Right lung (tissue), 2 donors: ENCODE measurements at regions not wholly inside any gene's neighbourhood (a gene's known extent, or its start where the extent isn't known, plus 50 kb on each side); places are given as distances from the start of the nearest gene placed in this dataset.

ENCODE experiments used
- DNase-seq, 2 donors: peaks; one replicate each; pipeline ENCODE4 v3.0.0-alpha.2; 2013

DNA sequence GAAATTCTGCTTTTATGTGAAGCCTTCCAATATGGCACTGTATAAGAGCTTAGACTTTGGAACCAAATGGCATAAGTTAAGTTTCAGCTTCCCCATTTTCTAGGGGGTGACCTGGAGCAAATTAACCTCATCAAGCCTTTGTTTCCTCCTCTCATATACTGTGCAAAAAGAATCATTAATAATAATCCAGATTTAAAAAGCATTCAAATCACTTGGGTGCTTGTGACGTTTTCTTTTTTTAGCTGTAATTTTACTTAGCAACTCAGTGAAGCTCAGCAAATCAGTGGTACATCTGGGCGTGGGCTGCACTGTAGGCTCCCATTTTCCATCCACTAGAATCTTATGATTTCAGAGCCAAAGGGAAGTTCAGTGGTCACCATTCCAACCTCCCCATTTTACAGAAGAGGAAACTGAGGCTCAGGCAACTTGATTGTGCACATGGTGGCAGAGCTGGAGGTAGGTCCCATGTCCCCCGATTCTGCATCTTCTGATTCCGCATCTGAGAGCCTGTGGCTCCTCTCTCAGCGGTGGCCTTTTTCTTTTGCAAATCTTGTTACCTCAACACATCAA lies 131.2 kb downstream of the SNAPC1 start:
- no peak for DNase-seq

DNA sequence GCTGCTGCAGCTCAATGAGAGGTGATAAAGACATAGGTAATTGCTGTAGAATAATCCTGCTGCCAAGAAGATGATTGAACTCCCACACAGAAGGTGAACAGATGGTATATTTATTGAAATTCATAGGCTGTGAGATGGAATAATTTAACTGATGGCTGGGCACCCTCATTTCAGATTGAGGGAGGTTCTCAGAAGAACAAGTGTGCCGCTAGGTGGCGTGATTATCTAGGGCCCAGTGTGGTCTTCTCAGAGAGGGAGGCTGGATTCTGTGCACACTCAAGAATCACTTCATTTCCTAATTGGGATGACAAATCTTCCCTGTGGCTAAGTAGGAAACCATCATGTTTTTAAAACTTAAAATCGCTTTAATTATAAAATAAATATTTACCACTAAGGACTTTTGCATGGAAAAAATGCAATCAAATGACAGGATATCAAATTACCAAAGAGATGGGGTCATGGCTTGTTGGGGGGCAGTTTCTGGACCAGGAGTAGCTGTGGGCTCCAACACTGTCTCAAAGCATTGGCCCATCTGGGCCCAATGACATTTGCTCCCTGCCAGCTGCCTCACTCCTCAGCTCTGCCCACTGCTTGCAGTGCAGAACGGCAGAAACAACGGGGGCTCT lies 132.3 kb downstream of the SNAPC1 start:
- DNase-seq = peak; percentile 30 to 46

DNA sequence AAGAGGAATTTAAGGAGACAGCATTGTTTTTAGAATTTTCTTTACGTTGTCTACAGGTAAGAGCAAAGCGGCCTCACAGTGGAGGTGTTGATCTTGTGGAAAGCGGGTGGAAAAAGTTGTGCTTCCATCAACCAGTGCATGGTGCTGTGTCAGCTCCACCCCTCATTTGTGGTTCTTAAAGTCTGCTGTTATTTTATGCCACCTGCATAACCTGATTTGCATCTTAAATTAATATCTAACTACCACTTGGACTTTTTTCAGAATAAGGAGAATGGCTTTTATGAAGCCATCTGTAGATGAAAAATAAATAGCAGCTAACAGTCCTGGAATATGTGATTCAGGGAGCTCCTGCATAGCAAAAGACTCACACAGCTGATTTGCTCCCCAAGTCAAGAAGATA lies 135.1 kb downstream of the SNAPC1 start:
- DNase-seq = no peak

DNA sequence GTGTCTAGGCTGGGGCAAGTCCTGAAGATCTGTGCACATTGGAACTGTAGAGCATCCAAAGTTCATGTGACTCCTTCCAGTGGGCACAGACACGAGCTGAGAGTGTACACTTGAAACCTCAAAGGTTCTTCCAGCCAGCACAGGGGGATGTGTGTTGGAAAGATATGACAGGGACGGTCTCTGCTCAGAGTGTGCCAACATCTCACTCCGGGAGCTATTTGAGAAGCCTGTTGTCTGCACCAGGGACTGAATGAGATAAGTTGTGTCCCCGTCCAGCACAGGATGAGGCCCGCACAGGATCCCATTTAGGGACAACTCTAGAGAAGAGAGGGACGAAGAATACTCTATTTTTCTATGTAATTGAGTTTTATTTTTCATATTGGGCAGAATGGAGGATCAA lies 136.3 kb downstream of the SNAPC1 start:
- DNase-seq = no peak

DNA sequence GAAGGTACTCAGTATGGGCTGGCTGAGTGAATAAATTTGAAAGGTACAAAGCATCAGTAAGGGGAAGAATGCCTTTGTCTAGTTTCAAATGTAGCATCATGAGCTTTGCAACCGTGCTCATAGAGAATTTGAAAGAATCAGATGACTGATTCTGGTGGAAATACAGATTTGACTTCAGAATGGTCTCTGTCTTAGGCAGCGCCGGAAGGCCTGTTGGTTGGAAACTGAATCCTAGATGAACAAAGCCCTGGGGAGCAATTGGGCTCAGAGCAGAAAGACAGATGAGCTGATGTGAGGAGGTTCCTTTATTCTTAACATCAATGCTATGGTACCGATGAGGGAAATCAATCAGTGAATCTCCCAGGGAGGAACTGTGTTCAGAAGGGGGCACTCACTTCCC lies 137.3 kb downstream of the SNAPC1 start:
- no peak for DNase-seq

DNA sequence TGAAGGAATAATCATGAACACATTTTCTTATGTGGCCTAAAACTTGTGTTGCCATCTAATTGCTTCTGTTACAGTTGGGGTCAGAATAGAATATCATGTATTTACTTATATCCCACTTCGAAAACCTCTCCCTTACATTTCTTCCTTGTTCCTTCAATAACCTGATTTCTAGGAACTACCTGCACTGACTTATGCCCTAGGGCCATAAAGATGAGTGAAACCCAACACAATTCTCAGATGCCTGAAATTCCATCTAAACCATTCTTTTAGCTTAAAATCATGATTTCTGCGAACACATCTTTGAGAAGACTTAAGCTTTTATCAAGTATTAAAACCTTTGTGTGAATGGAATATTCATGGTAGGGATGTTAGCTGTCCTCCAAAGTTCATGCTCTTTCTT lies 142.7 kb downstream of the SNAPC1 start:
- no peak for DNase-seq

DNA sequence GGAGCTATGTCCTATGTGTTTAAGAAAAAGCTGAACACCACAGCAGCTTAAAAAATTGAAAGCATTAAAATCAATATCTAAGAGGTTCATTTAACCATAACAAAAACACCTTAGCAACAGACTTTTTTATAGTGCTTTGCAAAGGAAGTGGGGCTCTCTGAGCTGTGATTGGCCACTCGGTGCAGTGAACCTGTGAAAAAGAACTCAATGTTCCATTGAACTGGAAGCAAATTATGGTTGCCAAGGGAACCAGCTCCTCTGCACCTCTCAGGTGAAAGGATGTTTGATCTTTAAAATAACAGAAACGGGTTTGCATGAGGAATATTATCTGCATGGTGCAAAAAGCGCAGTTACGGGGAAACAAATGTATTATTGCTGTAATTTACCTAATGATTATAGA lies 149.4 kb downstream of the SNAPC1 start:
- no peak for DNase-seq

DNA sequence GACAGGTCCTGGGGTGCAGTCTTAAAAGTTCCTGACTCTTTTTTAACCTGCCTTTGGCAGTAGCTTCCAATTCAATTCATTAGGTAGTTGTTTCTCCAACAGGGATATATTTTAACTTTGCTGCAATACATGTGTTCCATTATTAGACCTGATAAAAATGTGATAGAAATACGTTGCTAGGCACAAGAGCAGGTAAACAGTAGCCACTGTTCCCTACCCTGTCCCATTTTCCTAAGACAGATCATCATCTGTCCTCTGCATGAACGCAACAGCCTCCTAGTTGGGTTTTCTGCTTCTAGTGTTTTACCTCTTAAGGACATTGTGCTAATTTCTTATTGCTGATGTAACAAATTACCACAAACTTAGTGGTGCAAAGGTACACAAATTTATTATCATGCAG lies 156.8 kb downstream of the SNAPC1 start:
- no peak for DNase-seq

DNA sequence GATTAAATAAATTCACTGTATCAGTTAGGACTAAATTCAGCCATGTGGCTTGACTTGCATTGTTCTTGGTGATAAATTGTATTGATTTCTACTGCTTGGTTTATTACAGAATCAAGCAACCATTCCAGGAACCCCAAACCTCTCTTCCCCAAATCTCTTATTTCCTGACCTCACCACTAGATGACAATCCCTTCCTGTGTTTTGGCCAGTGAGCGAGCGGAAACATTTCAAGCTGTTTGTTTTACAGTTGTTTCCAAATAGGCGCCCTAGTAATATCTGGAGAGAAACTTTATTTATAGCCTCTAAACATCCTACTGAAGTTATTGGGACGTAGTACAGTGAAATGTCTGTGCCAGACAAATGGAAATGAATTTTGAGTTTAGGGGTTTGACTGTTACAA lies 161.1 kb downstream of the SNAPC1 start:
- peak; percentile 41 to 56 for DNase-seq

DNA sequence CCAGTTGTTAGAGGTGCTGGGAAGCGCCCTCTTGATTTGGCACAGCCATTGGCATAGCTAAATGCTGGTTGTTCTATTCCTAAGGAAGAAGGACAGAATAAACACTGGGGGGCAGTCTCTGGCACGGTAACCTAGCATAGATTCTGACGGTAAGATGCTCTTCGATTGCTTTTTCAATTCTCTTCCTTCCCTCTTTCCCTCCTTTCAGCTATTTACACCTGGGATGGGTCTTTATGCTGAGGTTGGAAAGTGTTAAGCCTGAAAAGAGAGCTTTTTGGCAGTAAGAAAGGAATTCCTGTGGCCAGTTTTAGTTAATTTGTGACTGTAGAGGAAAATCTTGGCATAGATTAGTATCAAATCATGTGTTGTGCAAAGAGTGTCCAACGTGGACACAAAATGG lies 162.8 kb downstream of the SNAPC1 start:
- DNase-seq = no peak

DNA sequence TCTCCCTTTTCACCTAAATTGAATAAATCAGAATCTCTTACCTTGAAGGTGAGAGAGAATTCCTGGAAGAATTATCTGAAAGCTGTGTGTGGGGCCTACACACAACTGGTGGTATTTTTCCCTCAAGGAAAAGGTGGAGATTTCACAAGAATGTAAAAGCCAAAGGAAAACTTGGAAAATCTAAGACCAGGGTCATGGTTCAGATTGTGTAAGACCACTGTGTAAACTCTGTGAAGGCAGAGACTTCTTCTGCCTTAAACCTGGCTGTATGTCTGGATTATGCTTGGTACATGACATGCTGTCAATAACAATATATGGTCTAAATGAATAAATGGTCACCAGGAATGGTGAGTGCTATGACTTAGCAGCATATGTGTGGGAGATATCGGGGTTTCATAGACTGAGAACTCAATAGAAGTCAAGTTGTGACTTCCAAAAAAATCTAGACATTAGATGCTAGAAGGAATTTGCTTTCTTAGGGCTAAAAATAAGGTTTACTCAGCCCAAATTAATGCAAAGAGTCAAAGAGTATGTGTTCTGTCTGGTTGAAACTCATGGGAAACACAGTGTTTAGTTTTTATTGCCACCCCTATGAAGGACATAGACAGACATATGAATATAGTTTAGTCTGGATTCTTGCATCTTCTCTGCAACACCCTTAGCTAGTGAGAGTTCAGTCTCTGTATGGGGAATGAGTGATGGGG lies 163.7 kb downstream of the SNAPC1 start:
- no peak for DNase-seq

DNA sequence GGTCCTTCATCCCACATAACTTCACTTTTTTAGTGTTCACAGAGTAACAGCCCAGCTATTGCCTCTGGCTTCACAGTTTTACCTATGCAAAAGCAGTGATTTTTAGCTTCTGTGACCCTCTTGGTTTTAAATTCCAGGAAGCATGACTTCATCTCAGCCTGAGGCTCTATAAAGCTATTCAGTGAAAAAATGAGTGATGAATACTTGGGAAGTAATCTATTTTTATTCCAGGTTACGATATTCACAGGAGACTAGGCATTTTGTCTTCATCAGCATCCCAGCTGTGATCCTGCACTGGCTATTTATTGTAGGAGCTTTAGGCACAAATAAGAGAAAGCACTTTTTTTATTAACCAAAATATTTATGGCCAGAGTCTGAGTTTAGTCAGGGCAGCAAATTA lies 164.8 kb downstream of the SNAPC1 start:
- DNase-seq = no peak

DNA sequence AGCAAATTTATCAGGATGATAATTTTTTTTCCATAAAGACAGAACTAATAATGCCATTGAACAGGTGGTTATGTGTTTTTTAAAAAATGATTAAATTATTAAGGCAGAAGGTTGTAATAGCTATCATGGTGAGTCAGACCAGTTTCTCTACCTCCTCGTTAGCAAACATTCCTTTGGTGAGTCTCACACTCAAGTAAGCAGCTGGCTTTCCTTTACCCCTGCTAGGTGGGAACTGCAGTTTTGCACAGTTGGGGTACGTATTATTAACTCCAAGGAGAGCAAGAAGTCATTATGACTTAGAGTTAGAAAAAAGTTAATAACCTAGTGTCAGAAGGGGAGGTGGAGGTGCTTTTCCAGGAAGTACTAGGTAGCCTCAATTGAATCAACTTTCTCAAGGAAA lies 165.3 kb downstream of the SNAPC1 start:
- DNase-seq = no peak

DNA sequence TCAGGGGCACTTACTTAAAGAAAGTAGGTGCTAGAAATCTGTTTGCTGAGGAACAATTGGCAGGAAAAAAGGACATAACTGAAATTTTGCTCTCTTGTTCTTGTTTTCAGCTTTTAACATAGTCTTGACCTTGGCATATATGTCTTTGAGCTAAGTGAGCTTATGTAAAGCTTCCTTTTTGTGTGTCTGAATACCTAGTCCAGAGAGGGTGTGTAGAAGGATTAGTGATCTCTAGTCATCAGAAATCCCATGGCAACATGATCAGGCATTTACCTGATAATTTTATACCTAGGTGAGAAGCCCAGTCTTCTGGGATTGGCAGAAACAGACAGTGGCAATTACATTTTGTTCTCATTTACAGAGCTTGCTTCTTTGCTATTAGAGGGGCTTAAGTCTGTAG lies 166.1 kb downstream of the SNAPC1 start:
- DNase-seq = no peak

DNA sequence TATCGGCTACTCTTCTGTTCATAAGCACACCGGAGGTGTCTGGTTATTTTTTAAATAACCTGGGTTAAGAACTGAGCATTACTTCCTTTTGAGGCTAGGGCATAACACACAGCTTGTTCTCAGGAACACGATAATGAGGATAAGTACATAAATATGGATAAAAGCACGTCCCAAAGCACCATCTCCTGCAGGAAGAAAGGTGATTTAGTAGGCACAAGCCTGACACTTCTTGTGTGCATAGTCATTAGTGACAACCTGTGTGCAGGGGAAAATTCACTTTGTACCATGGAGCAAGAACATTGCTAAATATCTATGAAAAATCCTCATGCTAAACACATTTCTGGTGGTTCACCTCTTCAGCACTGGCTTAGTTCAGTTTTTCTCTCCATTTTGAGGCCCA lies 166.5 kb downstream of the SNAPC1 start:
- no peak for DNase-seq

DNA sequence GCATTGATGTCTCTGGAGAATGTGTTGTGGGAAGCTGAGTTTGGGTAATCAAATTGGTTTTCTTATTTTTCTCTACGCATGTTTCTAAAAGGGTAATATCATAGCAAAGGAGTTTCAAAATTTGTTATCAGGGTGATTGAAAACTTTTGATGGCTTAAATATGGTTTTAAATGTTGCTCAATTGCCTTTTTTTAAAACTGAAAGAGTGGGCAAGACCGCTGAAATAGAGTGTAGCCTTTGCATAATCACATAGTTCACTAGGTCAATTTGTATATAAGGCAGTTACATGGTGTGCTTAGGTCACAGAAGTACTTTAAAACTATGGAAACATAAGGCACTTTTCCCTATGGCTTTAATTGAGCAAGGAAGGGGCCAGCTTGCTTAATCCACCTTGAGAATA lies 167.4 kb downstream of the SNAPC1 start:
- no peak for DNase-seq

DNA sequence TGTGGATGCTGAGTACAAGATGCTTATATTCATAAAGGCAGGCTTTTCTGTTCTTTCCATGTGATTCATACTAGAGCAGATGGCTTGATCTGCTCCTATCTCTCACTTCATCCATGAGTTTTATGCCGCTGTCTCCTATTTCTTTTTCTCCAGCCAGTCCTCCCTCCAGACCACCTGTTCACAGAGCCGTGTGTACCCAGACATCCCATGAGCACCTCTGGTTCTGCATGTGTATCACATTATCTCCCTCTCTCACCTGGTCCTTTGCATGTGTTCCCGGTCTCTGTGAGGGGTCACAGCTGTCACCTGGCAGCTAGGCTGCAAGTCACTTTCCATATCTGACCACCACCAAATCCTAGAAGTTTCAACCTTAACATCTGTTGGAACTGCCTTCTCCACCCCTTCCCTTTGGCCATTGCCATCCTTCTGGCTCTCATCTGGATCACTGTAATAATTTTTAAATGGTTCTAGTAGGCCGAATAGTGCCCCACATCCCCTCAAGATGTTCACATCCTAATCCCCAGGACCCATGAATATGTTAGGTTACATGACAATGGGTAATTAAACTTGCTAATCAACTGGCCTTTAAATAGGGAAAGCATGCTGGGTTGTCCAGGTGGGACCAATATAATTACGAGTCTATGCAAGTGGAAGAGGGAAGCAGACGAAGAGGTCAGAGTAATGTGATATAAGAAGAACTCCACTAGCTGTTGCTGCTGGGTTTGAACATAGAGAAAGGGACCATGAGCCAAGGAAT lies 168.1 kb downstream of the SNAPC1 start:
- no peak for DNase-seq

DNA sequence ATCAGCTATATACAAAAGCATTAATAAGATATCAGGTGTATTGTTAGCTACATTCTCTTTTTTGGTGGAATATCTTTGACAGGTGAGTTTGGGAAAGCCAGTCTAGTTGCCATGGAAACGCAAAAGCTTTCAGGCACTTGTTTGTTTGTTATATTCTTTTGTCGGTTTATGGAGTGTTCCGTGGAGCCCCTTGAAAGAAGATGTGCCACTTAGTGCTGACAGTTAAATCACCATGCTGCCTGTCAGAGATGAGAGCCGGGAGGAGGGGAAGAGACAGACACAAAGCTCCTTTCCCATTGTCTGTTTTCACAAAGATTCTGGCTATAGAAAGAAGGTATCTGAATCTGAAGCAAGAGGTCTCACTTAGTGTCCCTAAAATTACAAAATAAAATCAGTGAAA lies 170.8 kb downstream of the SNAPC1 start:
- DNase-seq = no peak

DNA sequence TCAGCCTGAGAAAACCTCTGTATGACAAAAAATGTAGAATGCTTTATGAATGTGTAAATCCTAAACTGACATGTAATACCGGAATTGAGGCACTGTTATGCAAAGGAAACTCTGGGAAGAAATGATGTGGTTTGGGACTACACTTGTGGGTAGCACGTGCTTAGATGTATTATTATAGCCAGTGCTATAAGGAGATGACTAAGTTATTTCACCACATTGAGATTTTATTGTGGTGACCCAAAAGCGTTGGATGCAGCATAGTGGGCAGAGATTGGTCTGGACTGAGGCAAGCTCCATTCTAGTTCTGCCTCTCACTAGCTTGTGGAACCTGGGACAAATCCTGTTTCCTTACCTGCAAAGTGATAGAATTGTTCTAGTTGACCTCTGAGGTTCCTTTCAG lies 172.2 kb downstream of the SNAPC1 start:
- no peak for DNase-seq

DNA sequence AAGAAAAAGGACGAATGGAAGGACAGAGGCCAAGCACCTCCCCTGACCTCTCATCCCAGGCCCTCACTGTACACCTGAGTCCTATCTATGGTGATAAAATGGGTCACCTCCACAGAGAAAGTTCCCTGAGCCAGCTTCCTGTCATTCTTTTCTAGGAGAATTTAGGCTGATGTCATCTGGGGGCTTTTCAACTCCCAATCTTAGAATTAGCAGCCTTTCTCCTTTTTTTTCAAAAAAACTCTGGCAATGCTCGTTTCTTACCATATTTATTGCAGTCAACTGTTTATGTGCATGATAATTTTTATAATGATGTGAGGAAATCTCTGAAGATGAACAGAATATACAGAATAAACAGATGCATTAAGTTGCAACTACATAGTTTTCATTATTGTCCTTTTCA lies 177.6 kb downstream of the SNAPC1 start:
- no peak for DNase-seq

DNA sequence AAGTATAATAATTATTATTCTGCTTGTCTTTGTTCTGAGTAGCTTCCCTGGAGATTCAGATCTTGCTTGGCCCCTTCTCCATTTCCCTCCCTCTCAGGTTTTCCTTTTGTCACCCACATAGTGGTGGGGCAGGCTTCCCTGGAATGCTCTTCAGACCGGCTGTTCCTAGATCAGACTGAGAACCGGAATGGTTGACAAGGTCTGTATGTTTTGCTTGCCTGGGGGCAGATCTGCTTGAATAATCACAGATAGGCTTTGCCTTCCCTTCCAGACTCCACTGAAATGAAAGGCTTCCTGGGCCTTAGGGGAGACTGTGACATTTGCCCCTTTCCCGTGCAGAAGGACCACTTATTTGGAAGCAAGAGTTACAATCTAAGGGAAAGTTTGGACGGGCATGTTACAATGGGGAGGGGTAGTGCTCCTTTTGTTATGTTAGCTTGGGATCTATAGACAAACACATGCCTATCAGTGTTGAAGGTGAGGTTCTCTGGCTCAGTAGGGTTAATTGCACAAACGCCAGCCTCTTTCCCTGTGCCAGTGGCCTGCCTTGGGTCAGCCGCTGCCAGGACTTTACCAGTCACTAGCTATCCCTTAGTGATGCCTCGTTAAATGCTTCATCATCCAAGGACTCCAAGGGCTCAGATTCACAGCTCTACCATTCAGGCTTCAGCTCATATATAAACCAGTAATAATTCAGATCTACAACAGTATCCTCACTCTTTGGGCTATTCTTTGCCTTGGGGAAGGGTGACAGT lies 178.6 kb downstream of the SNAPC1 start:
- no peak for DNase-seq
